ENCODE measurements at regions not wholly inside any gene's neighbourhood (a gene's known extent, or its start where the extent isn't known, plus 50 kb on each side); places are given as distances from the start of the nearest gene placed in this dataset.

DNA sequence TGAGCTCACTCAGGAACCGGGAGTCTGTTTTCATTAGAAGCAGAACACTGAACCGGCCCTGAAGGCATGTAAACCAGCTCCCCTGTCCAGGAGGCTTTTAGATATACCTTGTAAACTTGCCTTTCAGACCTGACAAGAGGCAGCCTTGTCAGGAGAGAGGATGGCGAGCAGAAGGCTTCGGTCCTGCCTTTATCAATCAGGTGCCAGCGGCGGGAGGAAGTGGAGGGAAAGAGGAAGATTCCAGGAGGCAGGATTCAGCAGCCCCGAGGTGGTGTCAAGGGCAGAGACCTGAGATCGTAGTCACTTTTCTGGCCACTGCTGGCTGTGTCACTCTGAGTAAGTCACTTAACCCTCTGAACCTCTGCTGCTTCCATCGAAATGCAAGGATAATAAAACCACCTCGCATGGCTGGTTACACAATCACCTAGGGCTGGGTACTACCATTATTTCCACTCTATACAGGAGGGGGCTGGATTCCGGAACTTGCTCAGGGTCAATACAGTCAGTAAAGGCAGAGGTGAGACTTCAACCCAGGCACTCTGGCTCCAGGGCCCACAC, 181.0 kb downstream of the CHST1 start:
- no peaks in the 10 kb centered on the region for H3K36me3 ChIP-seq
- intact Hi-C loops (cut with DNase I): no loop called here
- no peak for DNase-seq
- H3K9me3 ChIP-seq: no peaks in the 10 kb centered on the region
- no peak overlapping the region for H3K4me3 ChIP-seq
- TF ChIP-seq, protein P1, sequence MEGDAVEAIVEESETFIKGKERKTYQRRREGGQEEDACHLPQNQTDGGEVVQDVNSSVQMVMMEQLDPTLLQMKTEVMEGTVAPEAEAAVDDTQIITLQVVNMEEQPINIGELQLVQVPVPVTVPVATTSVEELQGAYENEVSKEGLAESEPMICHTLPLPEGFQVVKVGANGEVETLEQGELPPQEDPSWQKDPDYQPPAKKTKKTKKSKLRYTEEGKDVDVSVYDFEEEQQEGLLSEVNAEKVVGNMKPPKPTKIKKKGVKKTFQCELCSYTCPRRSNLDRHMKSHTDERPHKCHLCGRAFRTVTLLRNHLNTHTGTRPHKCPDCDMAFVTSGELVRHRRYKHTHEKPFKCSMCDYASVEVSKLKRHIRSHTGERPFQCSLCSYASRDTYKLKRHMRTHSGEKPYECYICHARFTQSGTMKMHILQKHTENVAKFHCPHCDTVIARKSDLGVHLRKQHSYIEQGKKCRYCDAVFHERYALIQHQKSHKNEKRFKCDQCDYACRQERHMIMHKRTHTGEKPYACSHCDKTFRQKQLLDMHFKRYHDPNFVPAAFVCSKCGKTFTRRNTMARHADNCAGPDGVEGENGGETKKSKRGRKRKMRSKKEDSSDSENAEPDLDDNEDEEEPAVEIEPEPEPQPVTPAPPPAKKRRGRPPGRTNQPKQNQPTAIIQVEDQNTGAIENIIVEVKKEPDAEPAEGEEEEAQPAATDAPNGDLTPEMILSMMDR (IDR thresholded peaks at IDR 0.05): no peak
- H3K27ac ChIP-seq: no peak overlapping the region
- H3K4me1 ChIP-seq: no peaks in the 10 kb centered on the region
- ATAC-seq: no peak
- H3K27me3 ChIP-seq (ENCODE audit: low read depth): no peaks in the 10 kb centered on the region

DNA sequence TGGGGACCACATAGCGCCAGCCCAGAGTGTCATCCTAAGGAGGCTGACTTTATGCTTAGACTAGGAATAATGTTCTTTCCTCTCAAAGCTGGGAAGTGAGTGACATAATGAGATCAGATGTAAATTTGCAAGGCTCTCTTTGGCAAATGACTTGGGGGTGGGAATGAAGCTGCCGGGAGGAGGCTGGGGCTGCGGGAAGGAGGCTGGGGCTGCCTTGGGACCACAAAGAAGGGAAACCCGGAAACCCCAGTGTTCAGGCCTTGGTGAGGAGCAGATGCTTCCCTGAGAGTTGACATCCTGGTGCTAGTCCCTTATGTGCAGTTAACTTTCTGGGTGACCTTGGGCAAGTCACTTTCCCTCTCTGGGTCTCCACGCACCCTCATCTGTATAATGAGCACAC, 182.0 kb downstream of the CHST1 start:
- ATAC-seq: no peak
- TF ChIP-seq, protein P1 (IDR thresholded peaks at IDR 0.05): no peak
- Histone ChIP-seq H3K36me3 (no peaks in the 10 kb centered on the region), H3K4me1 (no peaks in the 10 kb centered on the region), H3K27ac (no peak overlapping the region), H3K9me3 (no peaks in the 10 kb centered on the region), H3K27me3 (ENCODE audit: low read depth) (no peaks in the 10 kb centered on the region), H3K4me3 (no peak overlapping the region)
- intact Hi-C loops (cut with DNase I): no loop called here
- DNase-seq: no peak

DNA sequence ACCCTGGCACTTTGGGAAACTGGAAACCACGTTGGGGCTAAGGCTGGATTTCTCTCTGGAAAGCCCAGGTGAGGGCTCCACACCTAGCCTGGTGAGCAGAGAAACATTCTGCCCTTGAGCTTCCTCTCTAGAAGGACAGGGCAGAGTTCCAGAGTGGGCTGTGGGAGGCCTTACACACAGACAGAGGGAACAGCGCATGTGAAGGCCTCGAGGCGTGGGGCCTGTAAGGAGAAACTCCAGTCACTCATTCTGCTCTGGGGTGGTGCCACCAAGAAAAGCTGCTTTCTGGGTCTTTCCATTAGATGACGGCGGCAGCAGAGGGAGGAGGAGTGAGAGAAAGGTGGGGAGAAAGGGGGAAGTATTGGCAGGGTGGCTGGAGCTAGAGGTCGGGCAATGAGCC, 183.1 kb downstream of the CHST1 start:
- TF ChIP-seq, protein P1 (IDR thresholded peaks at IDR 0.05): no peak
- Histone ChIP-seq H3K27ac (no peak overlapping the region), H3K4me1 (no peaks in the 10 kb centered on the region), H3K27me3 (ENCODE audit: low read depth) (no peaks in the 10 kb centered on the region), H3K9me3 (no peaks in the 10 kb centered on the region), H3K4me3 (no peak overlapping the region), H3K36me3 (no peaks in the 10 kb centered on the region)
- DNase-seq (no peak), ATAC-seq (no peak)
- intact Hi-C loops (cut with DNase I): no loop called here

DNA sequence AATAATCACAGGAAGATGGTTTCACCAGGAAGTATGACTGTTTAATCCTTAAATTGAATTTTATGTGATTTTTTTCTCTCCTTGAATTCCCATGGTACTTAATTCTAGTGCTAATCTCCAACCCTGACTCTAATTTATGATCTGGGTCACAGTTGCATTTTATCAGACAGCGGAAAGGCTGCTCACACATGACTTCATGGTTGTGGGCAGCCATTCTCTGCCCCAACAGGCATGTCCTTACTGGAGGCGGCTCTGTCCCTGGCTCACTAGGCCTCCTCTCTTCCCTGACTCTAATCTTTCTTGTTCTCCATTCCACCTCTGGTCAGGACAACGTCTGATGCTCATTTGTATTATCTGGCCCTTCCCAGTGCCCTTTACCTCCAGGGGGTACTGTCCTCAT, 184.4 kb downstream of the CHST1 start:
- DNase-seq (no peak), ATAC-seq (no peak)
- TF ChIP-seq, protein P1 (IDR thresholded peaks at IDR 0.05): no peak
- Histone ChIP-seq H3K27ac (no peak overlapping the region), H3K36me3 (no peaks in the 10 kb centered on the region), H3K9me3 (no peaks in the 10 kb centered on the region), H3K4me3 (no peak overlapping the region), H3K27me3 (ENCODE audit: low read depth) (no peaks in the 10 kb centered on the region), H3K4me1 (no peaks in the 10 kb centered on the region)
- intact Hi-C loops (cut with DNase I): no loop called here

DNA sequence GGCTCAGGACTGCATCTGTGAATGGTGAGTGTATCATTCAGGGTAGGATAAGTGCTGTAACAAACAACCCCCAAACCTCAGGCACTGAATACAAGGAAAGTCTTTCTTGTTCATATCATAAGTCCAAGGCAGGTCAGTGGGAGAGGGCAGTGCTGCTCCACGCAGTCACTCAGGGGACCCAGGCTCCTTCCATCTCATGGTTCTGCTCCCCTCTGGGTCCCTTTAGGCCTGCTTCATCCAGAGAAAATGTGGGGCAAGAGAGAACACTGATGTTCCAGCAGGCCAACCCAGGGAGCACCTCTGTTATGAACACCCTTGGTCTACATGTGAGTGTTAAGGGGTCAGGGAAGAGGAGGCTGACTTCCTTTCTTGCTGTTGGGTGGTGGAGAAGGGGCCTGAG, 187.8 kb downstream of the CHST1 start:
- DNase-seq: no peak
- intact Hi-C loops (cut with DNase I): no loop called here
- Histone ChIP-seq H3K4me3 (no peak overlapping the region), H3K4me1 (no peaks in the 10 kb centered on the region), H3K36me3 (no peaks in the 10 kb centered on the region), H3K27me3 (ENCODE audit: low read depth) (no peaks in the 10 kb centered on the region), H3K9me3 (no peaks in the 10 kb centered on the region), H3K27ac (no peak overlapping the region)
- peak in 1 of 2 donors; percentile 7 for ATAC-seq
- TF ChIP-seq, protein P1 (IDR thresholded peaks at IDR 0.05): no peak

DNA sequence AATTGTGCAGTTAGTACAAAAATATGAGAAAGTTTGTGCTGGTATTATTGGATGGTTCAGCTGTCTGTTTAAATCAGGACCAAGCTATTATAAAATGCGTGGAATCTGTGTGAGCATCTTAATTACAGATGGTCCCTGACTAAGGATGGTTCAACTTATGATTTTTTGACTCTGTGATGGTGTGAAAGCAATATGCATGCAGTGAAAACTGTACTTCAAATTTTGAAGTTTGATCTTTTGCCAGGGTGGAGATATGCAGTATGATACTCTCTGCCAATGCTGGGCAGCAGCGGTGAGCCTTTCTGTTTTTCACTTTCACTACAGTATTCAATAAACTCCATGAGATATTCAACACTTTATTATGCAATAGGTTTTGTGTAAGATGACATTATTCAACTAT, 189.3 kb downstream of the CHST1 start:
- no peak overlapping the region for H3K4me3 ChIP-seq
- TF ChIP-seq, protein P1 (IDR thresholded peaks at IDR 0.05): no peak
- DNase-seq (no peak), ATAC-seq (no peak)
- H3K36me3 ChIP-seq: no peaks in the 10 kb centered on the region
- H3K27ac ChIP-seq: no peak overlapping the region
- no peaks in the 10 kb centered on the region for H3K27me3 ChIP-seq (ENCODE audit: low read depth)
- H3K4me1 ChIP-seq: no peaks in the 10 kb centered on the region
- no peaks in the 10 kb centered on the region for H3K9me3 ChIP-seq
- intact Hi-C loops (cut with DNase I): no loop called here
